MM.1S (cell line): ENCODE measurements at regions not wholly inside any gene's neighbourhood (a gene's known extent, or its start where the extent isn't known, plus 50 kb on each side); places are given as distances from the start of the nearest gene placed in this dataset.

ENCODE experiments used
- DNase-seq: peaks from one replicate; pipeline ENCODE4 v3.0.0-alpha.2; 2015
- H2AFZ ChIP-seq: fragments of 300-600 bp; sonication (generic); 2 replicates; pipeline ENCODE4 v1.6.0; 2016; ENCODE audit warnings: antibody characterized with exemption, low read length
- H3F3A ChIP-seq: fragments of 300-600 bp; sonication (generic); 2 replicates; pipeline ENCODE4 v1.6.1; 2016; ENCODE audit warnings: mild to moderate bottlenecking, antibody characterized with exemption, low read length, moderate library complexity, mixed read lengths; ENCODE audit not compliant: insufficient read depth
- H3K27ac ChIP-seq: fragments of 300-600 bp; sonication (generic); 2 replicates; pipeline ENCODE4 v1.5.1; 2016; ENCODE audit warnings: mild to moderate bottlenecking, low read length
- H3K27me3 ChIP-seq: fragments of 300-600 bp; sonication (generic); replicated peaks from 2 replicates; pipeline ENCODE4 v1.6.0; 2016; ENCODE audit warnings: low read length; ENCODE audit not compliant: insufficient read depth
- H3K36me3 ChIP-seq: fragments of 300-600 bp; sonication (generic); replicated peaks from 2 replicates; pipeline ENCODE4 v1.6.1; 2016; ENCODE audit warnings: mild to moderate bottlenecking, low read length, mixed read lengths; ENCODE audit not compliant: insufficient read depth
- H3K4me1 ChIP-seq: fragments of 300-600 bp; sonication (generic); 2 replicates; pipeline ENCODE4 v1.6.1; 2016; ENCODE audit warnings: low read length, mixed read lengths
- H3K4me2 ChIP-seq: fragments of 300-600 bp; sonication (generic); 2 replicates; pipeline ENCODE4 v1.6.0; 2016; ENCODE audit warnings: low read depth, low read length
- H3K4me3 ChIP-seq: fragments of 300-600 bp; sonication (generic); 2 replicates; pipeline ENCODE4 v1.5.1; 2016; ENCODE audit warnings: low read length, mixed read lengths
- H3K79me2 ChIP-seq: fragments of 300-600 bp; sonication (generic); 2 replicates; pipeline ENCODE4 v1.6.1; 2016; ENCODE audit warnings: mixed run types, low read length, mixed read lengths
- H3K9ac ChIP-seq: fragments of 300-600 bp; sonication (generic); 2 replicates; pipeline ENCODE4 v1.6.1; 2016; ENCODE audit warnings: low read length, mixed read lengths
- H3K9me2 ChIP-seq: fragments of 300-600 bp; sonication (generic); replicated peaks from 2 replicates; pipeline ENCODE4 v1.6.1; 2016; ENCODE audit warnings: mild to moderate bottlenecking, low read length, mixed read lengths; ENCODE audit not compliant: insufficient read depth
- H3K9me3 ChIP-seq: fragments of 300-600 bp; sonication (generic); replicated peaks from 2 replicates; pipeline ENCODE4 v1.6.1; 2016; ENCODE audit warnings: mild to moderate bottlenecking, low read length, mixed read lengths; ENCODE audit not compliant: insufficient read depth
- H4K20me1 ChIP-seq: fragments of 300-600 bp; sonication (generic); 2 replicates; pipeline ENCODE4 v1.6.1; 2016; ENCODE audit warnings: mild to moderate bottlenecking, low read length, moderate library complexity, mixed read lengths; ENCODE audit not compliant: insufficient read depth
- CTCF ChIP-seq: fragments of 300-600 bp; sonication (generic); IDR thresholded peaks from 2 replicates; pipeline ENCODE4 v1.5.1; 2016; ENCODE audit warnings: antibody characterized with exemption, low read length, mixed read lengths
- EZH2 ChIP-seq: fragments of 300-600 bp; sonication (generic); optimal IDR thresholded peaks from 2 replicates; pipeline ENCODE3; 2017; ENCODE audit warnings: low read depth, mild to moderate bottlenecking, antibody characterized with exemption, low read length, mixed read lengths
- EZH2phosphoT487 ChIP-seq: fragments of 300-600 bp; sonication (generic); IDR thresholded peaks from 2 replicates; pipeline ENCODE4 v1.6.1; 2018; ENCODE audit warnings: antibody characterized with exemption, low read length

GRCh38 chrX:20347481-20347880 lies 80.8 kb upstream of the RPS6KA3 start:
- Histone ChIP-seq H4K20me1 (no peaks in the 10 kb centered on the region), H3K4me1 (no peaks in the 10 kb centered on the region), H3K9ac (no peak overlapping the region), H3F3A (no peaks in the 10 kb centered on the region), H3K27ac (no peak overlapping the region), H3K4me3 (no peak overlapping the region), H3K9me3 (no peaks in the 10 kb centered on the region), H2AFZ (no peak overlapping the region), H3K9me2 (no peaks in the 10 kb centered on the region), H3K27me3 (no peaks in the 10 kb centered on the region), H3K79me2 (no peaks in the 10 kb centered on the region), H3K36me3 (no peaks in the 10 kb centered on the region), H3K4me2 (no peak overlapping the region)
- TF ChIP-seq EZH2phosphoT487 = no peak
- TF ChIP-seq EZH2 = no peak
- TF ChIP-seq CTCF = no peak
- no peak for DNase-seq

- Histone ChIP-seq H3K4me2 (no peak overlapping the region), H3K9ac (no peak overlapping the region), H3K9me3 (no peaks in the 10 kb centered on the region), H3K36me3 (no peaks in the 10 kb centered on the region), H2AFZ (no peak overlapping the region), H3K4me1 (no peaks in the 10 kb centered on the region), H3K9me2 (no peaks in the 10 kb centered on the region), H4K20me1 (no peaks in the 10 kb centered on the region), H3K27ac (no peak overlapping the region), H3K4me3 (no peak overlapping the region), H3F3A (no peaks in the 10 kb centered on the region), H3K27me3 (no peaks in the 10 kb centered on the region), H3K79me2 (no peaks in the 10 kb centered on the region)
- DNase-seq = no peak
- no peak for TF ChIP-seq CTCF
- no peak for TF ChIP-seq EZH2phosphoT487
- TF ChIP-seq EZH2 = no peak
These were observed 67.0 kb upstream of the RPS6KA3 start for GRCh38 chrX:20333672-20334071.

- no peaks in the 10 kb centered on the region for H3K27me3 ChIP-seq
These were observed 63.8 kb upstream of the RPS6KA3 start for GRCh38 chrX:20330545-20330944.

More at GRCh38 chrX:20330545-20330944, 63.8 kb upstream of the RPS6KA3 start:
- no peak for DNase-seq
- no peak overlapping the region for H3K27ac ChIP-seq
- no peak overlapping the region for H3K4me2 ChIP-seq
- TF ChIP-seq EZH2 (no peak), EZH2phosphoT487 (no peak), CTCF (no peak)
- no peaks in the 10 kb centered on the region for H3K4me1 ChIP-seq
- H3K79me2 ChIP-seq = no peaks in the 10 kb centered on the region
- H3F3A ChIP-seq = no peaks in the 10 kb centered on the region
- H3K9me3 ChIP-seq = no peaks in the 10 kb centered on the region
- H3K9me2 ChIP-seq = no peaks in the 10 kb centered on the region
- no peaks in the 10 kb centered on the region for H4K20me1 ChIP-seq
- H3K36me3 ChIP-seq = no peaks in the 10 kb centered on the region
- no peak overlapping the region for H2AFZ ChIP-seq
- H3K4me3 ChIP-seq = no peak overlapping the region
- no peak overlapping the region for H3K9ac ChIP-seq
